ENCODE measurements at regions not wholly inside any gene's neighbourhood (a gene's known extent, or its start where the extent isn't known, plus 50 kb on each side); places are given as distances from the start of the nearest gene placed in this dataset.

DNA sequence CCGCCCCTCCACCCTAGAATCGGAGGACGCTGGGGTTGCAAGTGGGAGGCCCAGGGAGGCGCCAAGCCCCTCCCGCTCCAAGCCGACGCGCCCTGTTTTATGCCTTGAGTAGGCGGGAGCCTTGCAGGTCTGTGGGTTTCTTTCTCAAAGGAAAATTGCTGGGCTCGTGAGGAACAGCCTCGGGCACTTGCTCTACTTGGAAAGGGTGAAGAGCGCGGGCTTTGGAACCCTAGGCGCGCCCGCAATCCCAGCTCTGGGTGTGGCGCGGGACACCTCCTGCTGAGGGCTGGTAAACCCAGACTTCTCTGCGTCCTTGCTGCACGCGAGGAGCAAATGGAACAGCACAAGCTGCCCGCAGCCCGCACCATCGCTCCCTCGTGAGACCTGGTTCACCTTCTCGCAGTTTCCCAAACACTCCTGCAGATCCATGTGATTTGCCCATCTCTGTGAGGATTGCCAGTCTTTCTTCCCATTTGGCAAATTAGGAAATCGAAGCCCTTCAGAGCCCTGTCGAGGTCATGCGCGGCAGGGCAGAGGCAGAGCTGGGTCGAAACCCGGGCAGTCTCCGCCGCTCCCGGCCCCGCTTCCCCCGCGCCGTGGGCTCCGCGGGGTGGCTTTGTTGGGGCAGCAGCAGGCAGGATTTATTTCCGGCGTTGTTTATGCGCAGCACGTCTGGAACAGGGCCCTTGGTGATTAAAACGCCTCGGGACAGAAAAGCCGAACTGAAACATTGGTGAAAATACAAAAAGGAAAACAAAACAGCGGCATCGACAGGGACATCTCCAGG, 98.4 kb upstream of the CPLX2 start:
- Mint-ChIP-seq H3K9me3 (ENCODE audit: insufficient read depth) (peaks cover 3% of the 10 kb centered on the region), H3K27ac (no peak overlapping the region), H3K4me1 (peaks cover 2% of the 10 kb centered on the region), H3K27me3 (peaks cover 64% of the 10 kb centered on the region), H3K4me3 (no peak overlapping the region)
- Histone ChIP-seq H4K20me1 (ENCODE audit: control insufficient read depth, insufficient read depth, low read length, poor library complexity, severe bottlenecking) (no peaks in the 10 kb centered on the region), H3K9me3 (ENCODE audit: control extremely low read depth in 1 of 3, control insufficient read depth in 2 of 3, insufficient read depth in 1 of 3, low read length in 2 of 3) (peaks cover 0 to 6% (median 0%) of the 10 kb centered on the region in 3 donors), H3K4me3 (ENCODE audit: control extremely low read depth in 1 of 5, extremely low read depth in 1 of 5, insufficient read depth in 1 of 5, low read depth in 2 of 5, low read length in 4 of 5) (no peak overlapping the region), H3K27ac (ENCODE audit: low read length in 2 of 2) (no peak overlapping the region), H3K27me3 (replicated peaks in 1 of 4; ENCODE audit: control extremely low read depth in 1 of 4, control insufficient read depth in 3 of 4, insufficient read depth in 4 of 4, low read length in 3 of 4) (peaks cover 0 to 42% (median 5%) of the 10 kb centered on the region in 4 experiments), H3K4me2 (replicated peaks; ENCODE audit: low read depth, low read length, poor library complexity, severe bottlenecking) (no peak overlapping the region), H3K79me2 (ENCODE audit: control insufficient read depth, insufficient read depth, low read length) (no peaks in the 10 kb centered on the region), H3K36me3 (replicated peaks in 1 of 2; ENCODE audit: control extremely low read depth in 1 of 2, control insufficient read depth in 1 of 2, extremely low read depth in 1 of 2, insufficient read depth in 2 of 2, low read length in 1 of 2) (no peaks in the 10 kb centered on the region), H3K4me1 (ENCODE audit: control insufficient read depth in 2 of 2, insufficient read depth in 2 of 2, low read length in 2 of 2) (no peaks in the 10 kb centered on the region), H3K9ac (ENCODE audit: low read length) (no peak overlapping the region), H2AFZ (ENCODE audit: insufficient read depth, low read depth, low read length, poor library complexity, severe bottlenecking) (no peak overlapping the region)
- POLR2A ChIA-PET: no interaction called here
- no peak for ATAC-seq (ENCODE audit: low read depth)
- no peak for DNase-seq
- CTCF ChIA-PET: no interaction called here
- 18% methylated on average over 50 of the region's 50 CpGs for WGBS (ENCODE audit: insufficient coverage)
- TF ChIP-seq, protein P1, sequence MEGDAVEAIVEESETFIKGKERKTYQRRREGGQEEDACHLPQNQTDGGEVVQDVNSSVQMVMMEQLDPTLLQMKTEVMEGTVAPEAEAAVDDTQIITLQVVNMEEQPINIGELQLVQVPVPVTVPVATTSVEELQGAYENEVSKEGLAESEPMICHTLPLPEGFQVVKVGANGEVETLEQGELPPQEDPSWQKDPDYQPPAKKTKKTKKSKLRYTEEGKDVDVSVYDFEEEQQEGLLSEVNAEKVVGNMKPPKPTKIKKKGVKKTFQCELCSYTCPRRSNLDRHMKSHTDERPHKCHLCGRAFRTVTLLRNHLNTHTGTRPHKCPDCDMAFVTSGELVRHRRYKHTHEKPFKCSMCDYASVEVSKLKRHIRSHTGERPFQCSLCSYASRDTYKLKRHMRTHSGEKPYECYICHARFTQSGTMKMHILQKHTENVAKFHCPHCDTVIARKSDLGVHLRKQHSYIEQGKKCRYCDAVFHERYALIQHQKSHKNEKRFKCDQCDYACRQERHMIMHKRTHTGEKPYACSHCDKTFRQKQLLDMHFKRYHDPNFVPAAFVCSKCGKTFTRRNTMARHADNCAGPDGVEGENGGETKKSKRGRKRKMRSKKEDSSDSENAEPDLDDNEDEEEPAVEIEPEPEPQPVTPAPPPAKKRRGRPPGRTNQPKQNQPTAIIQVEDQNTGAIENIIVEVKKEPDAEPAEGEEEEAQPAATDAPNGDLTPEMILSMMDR (IDR thresholded peaks at IDR 0.05): no peak
- TF ChIP-seq EZH2 (IDR thresholded peaks at IDR 0.05; ENCODE audit: borderline replicate concordance, insufficient read depth, low read depth, low read length, poor library complexity, severe bottlenecking): no peak
- intact Hi-C loops (cut with micrococcal nuclease): no loop called here

DNA sequence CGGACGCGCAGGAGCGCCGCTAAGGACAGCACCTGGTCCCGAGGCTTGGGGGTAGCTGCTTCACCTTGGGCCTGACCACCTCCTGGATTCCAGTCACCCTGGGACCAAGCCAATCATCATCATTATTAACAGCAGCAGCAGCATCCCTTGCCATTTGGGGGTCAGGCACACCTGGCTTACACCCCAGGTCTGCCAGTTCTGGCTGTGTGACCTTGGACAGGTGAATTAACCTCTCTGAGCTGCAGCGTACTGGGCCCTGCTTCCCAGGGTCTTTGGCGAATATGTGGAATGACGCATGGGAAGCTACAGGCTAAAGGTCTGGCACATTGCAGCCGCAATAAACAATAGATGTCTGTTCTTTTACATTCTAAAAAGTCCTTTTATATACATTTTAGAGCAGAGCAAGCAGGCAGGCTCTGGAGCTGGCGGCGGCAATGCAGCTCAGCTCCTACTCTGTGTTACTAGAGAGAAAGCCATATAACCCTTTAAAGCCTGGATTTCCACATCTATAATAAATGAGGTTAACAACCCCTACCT, 97.8 kb upstream of the CPLX2 start:
- Mint-ChIP-seq H3K4me1 (peaks cover 2% of the 10 kb centered on the region), H3K27me3 (peaks cover 59% of the 10 kb centered on the region)
- TF ChIP-seq EZH2 (IDR thresholded peaks at IDR 0.05; ENCODE audit: borderline replicate concordance, insufficient read depth, low read depth, low read length, poor library complexity, severe bottlenecking): no peak

More for the DNA sequence above, 97.8 kb upstream of the CPLX2 start:
- ATAC-seq (ENCODE audit: low read depth) (no peak), DNase-seq (no peak)
- peaks cover 0 to 44% (median 5%) of the 10 kb centered on the region in 4 experiments for H3K27me3 ChIP-seq (replicated peaks in 1 of 4; ENCODE audit: control extremely low read depth in 1 of 4, control insufficient read depth in 3 of 4, insufficient read depth in 4 of 4, low read length in 3 of 4)
- ChIA-PET CTCF (no interaction called here), POLR2A (no interaction called here)
- H4K20me1 ChIP-seq (ENCODE audit: control insufficient read depth, insufficient read depth, low read length, poor library complexity, severe bottlenecking): no peaks in the 10 kb centered on the region
- no peak overlapping the region for H3K4me3 ChIP-seq (ENCODE audit: control extremely low read depth in 1 of 5, extremely low read depth in 1 of 5, insufficient read depth in 1 of 5, low read depth in 2 of 5, low read length in 4 of 5)
- H3K27ac ChIP-seq (ENCODE audit: low read length in 2 of 2): no peak overlapping the region
- no peak overlapping the region for H3K9ac ChIP-seq (ENCODE audit: low read length)
- H3K36me3 ChIP-seq (replicated peaks in 1 of 2; ENCODE audit: control extremely low read depth in 1 of 2, control insufficient read depth in 1 of 2, extremely low read depth in 1 of 2, insufficient read depth in 2 of 2, low read length in 1 of 2): no peaks in the 10 kb centered on the region
- WGBS (ENCODE audit: insufficient coverage): 25% methylated on average over 9 of the region's 12 CpGs
- H2AFZ ChIP-seq (ENCODE audit: insufficient read depth, low read depth, low read length, poor library complexity, severe bottlenecking): no peak overlapping the region
- intact Hi-C loops (cut with micrococcal nuclease): no loop called here
- H3K9me3 ChIP-seq (ENCODE audit: control extremely low read depth in 1 of 3, control insufficient read depth in 2 of 3, insufficient read depth in 1 of 3, low read length in 2 of 3): peaks cover 0 to 6% (median 0%) of the 10 kb centered on the region in 3 donors
- H3K27ac Mint-ChIP-seq: no peak overlapping the region
- H3K4me3 Mint-ChIP-seq: no peak overlapping the region
- no peaks in the 10 kb centered on the region for H3K79me2 ChIP-seq (ENCODE audit: control insufficient read depth, insufficient read depth, low read length)
- H3K4me1 ChIP-seq (ENCODE audit: control insufficient read depth in 2 of 2, insufficient read depth in 2 of 2, low read length in 2 of 2): no peaks in the 10 kb centered on the region
- peaks cover under 1% of the 10 kb centered on the region for H3K9me3 Mint-ChIP-seq (ENCODE audit: insufficient read depth)
- H3K4me2 ChIP-seq (replicated peaks; ENCODE audit: low read depth, low read length, poor library complexity, severe bottlenecking): no peak overlapping the region

All from B cell (primary cell).